GM12878 (cell line): ENCODE measurements at regions not wholly inside any gene's neighbourhood (a gene's known extent, or its start where the extent isn't known, plus 50 kb on each side); places are given as distances from the start of the nearest gene placed in this dataset.

Experiments used
- EGR1 ChIP-seq, 2 experiments: IDR thresholded peaks; 1 replicate in 1 of 2; 2 replicates in 1 of 2; pipeline ENCODE4 v1.6.1; 2011 to 2012; ENCODE audit warnings: low read depth in 2 of 2, low read length in 2 of 2, borderline replicate concordance in 1 of 2, mild to moderate bottlenecking in 1 of 2, moderate library complexity in 1 of 2
- MYC ChIP-seq: IDR thresholded peaks from 2 replicates; pipeline ENCODE4 v1.6.1; 2011; ENCODE audit warnings: mild to moderate bottlenecking, low read length, moderate library complexity, inconsistent platforms; ENCODE audit not compliant: insufficient read depth, insufficient replicate concordance, insufficient read length, severe bottlenecking
- NRF1 ChIP-seq: conservative IDR thresholded peaks from 2 replicates; pipeline ENCODE4 v1.6.1; 2011; ENCODE audit warnings: mild to moderate bottlenecking, low read depth, low read length, improper control_type of control experiment
- SREBF2 ChIP-seq: IDR thresholded peaks from 2 replicates; pipeline ENCODE4 v1.6.1; 2012; ENCODE audit warnings: mild to moderate bottlenecking, low read length
- TF ChIP-seq, protein P1 (sequence below): IDR thresholded peaks from 2 replicates; pipeline ENCODE4 v1.6.1; 2011; ENCODE audit warnings: borderline replicate concordance, low read depth, mild to moderate bottlenecking, moderate library complexity, mixed read lengths, low read length; ENCODE audit not compliant: insufficient read depth; ENCODE audit errors: extremely low read length
- TF ChIP-seq, protein P2 (sequence below): fragments of 450-650 bp; IDR thresholded peaks from 2 replicates; pipeline ENCODE4 v1.6.1; 2017; ENCODE audit warnings: mild to moderate bottlenecking, moderate library complexity
- TF ChIP-seq, protein P3 (sequence below), 3 experiments: IDR thresholded peaks in 2 of 3; conservative IDR thresholded peaks in 1 of 3; 2 replicates each; pipeline ENCODE4 v1.5.1; 2011; ENCODE audit warnings: low read depth in 3 of 3, low read length in 3 of 3, mild to moderate bottlenecking in 3 of 3, control low read depth in 2 of 3, moderate library complexity in 2 of 3, inconsistent platforms in 1 of 3, mixed read lengths in 1 of 3; ENCODE audit not compliant: control insufficient read depth in 2 of 3, insufficient read depth in 1 of 3; ENCODE audit errors: extremely low read depth in 1 of 3

DNA sequence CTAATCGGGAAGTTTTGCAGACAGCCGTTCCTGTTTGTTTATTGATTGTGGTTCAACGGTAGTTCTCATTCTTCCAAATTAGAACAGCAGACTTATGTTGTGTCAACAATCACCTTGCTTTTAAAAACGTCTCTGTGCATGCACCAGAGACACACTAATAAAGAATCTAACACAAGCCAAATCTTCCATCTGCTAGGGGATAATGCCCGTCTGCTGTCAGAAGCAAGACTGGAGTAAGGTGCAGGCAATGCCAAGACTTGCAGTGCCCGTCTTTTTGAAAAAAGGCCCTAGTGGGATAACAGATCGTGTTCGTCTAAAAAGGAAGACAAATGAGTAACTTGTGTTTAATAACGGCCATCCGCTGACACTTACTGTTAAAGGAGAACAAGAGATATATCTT is 158.4 kb downstream of the KCNJ2 start:
- TF ChIP-seq, protein P1, sequence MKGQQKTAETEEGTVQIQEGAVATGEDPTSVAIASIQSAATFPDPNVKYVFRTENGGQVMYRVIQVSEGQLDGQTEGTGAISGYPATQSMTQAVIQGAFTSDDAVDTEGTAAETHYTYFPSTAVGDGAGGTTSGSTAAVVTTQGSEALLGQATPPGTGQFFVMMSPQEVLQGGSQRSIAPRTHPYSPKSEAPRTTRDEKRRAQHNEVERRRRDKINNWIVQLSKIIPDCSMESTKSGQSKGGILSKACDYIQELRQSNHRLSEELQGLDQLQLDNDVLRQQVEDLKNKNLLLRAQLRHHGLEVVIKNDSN, result no peak
- TF ChIP-seq MYC (no peak), EGR1 (IDR thresholded peaks at IDR 0.05; ENCODE audit: borderline replicate concordance in 1 of 2, low read depth in 2 of 2, low read length in 2 of 2) (no peak), NRF1 (no peak), SREBF2 (no peak)
- TF ChIP-seq, protein P2, sequence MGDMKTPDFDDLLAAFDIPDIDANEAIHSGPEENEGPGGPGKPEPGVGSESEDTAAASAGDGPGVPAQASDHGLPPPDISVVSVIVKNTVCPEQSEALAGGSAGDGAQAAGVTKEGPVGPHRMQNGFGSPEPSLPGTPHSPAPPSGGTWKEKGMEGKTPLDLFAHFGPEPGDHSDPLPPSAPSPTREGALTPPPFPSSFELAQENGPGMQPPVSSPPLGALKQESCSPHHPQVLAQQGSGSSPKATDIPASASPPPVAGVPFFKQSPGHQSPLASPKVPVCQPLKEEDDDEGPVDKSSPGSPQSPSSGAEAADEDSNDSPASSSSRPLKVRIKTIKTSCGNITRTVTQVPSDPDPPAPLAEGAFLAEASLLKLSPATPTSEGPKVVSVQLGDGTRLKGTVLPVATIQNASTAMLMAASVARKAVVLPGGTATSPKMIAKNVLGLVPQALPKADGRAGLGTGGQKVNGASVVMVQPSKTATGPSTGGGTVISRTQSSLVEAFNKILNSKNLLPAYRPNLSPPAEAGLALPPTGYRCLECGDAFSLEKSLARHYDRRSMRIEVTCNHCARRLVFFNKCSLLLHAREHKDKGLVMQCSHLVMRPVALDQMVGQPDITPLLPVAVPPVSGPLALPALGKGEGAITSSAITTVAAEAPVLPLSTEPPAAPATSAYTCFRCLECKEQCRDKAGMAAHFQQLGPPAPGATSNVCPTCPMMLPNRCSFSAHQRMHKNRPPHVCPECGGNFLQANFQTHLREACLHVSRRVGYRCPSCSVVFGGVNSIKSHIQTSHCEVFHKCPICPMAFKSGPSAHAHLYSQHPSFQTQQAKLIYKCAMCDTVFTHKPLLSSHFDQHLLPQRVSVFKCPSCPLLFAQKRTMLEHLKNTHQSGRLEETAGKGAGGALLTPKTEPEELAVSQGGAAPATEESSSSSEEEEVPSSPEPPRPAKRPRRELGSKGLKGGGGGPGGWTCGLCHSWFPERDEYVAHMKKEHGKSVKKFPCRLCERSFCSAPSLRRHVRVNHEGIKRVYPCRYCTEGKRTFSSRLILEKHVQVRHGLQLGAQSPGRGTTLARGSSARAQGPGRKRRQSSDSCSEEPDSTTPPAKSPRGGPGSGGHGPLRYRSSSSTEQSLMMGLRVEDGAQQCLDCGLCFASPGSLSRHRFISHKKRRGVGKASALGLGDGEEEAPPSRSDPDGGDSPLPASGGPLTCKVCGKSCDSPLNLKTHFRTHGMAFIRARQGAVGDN, result no peak
- TF ChIP-seq, protein P3, sequence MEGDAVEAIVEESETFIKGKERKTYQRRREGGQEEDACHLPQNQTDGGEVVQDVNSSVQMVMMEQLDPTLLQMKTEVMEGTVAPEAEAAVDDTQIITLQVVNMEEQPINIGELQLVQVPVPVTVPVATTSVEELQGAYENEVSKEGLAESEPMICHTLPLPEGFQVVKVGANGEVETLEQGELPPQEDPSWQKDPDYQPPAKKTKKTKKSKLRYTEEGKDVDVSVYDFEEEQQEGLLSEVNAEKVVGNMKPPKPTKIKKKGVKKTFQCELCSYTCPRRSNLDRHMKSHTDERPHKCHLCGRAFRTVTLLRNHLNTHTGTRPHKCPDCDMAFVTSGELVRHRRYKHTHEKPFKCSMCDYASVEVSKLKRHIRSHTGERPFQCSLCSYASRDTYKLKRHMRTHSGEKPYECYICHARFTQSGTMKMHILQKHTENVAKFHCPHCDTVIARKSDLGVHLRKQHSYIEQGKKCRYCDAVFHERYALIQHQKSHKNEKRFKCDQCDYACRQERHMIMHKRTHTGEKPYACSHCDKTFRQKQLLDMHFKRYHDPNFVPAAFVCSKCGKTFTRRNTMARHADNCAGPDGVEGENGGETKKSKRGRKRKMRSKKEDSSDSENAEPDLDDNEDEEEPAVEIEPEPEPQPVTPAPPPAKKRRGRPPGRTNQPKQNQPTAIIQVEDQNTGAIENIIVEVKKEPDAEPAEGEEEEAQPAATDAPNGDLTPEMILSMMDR (IDR thresholded peaks at IDR 0.05 in 2 of 3, conservative IDR thresholded peaks at IDR 0.05 in 1 of 3; ENCODE audit: control insufficient read depth in 2 of 3, extremely low read depth in 1 of 3, insufficient read depth in 1 of 3, low read depth in 3 of 3, low read length in 3 of 3), result no peak
